Neural cell (in vitro differentiated cells): ENCODE measurements at regions not wholly inside any gene's neighbourhood (a gene's known extent, or its start where the extent isn't known, plus 50 kb on each side); places are given as distances from the start of the nearest gene placed in this dataset.

Experiments
- H2AFZ ChIP-seq: fragments of 200-600, 300-800 bp; sonication (generic), shearing (Covaris generic); 2 replicates; pipeline ENCODE4 v1.6.0; 2014; ENCODE audit warnings: low read depth, mild to moderate bottlenecking, antibody characterized with exemption, low read length, moderate library complexity
- H3F3A ChIP-seq: fragments of 200-600 bp; shearing (Covaris generic); 2 replicates; pipeline ENCODE4 v1.6.1; 2016; ENCODE audit warnings: mild to moderate bottlenecking, moderate library complexity, mixed read lengths, antibody characterized with exemption, low read length; ENCODE audit not compliant: insufficient read depth, poor library complexity, severe bottlenecking
- H3K27ac ChIP-seq: fragments of 200-600, 300-800 bp; sonication (generic), shearing (Covaris generic); 2 replicates; pipeline ENCODE4 v1.5.1; 2014; ENCODE audit warnings: mild to moderate bottlenecking, low read length, moderate library complexity
- H3K27me3 ChIP-seq: fragments of 300-800, 200-600 bp; sonication (generic), shearing (Covaris generic); 2 replicates; pipeline ENCODE4 v1.6.0; 2014; ENCODE audit warnings: mild to moderate bottlenecking, low read depth, low read length, moderate library complexity; ENCODE audit not compliant: insufficient read depth
- H3K36me3 ChIP-seq: fragments of 300-800, 200-600 bp; sonication (generic), shearing (Covaris generic); 2 replicates; pipeline ENCODE4 v1.5.1; 2014; ENCODE audit warnings: mild to moderate bottlenecking, antibody characterized with exemption, low read length, moderate library complexity; ENCODE audit not compliant: insufficient read depth
- H3K4me2 ChIP-seq: fragments of 300-800, 200-600 bp; sonication (generic), shearing (Covaris generic); 2 replicates; pipeline ENCODE4 v1.6.0; 2014; ENCODE audit warnings: mild to moderate bottlenecking, low read length
- H3K4me3 ChIP-seq: fragments of 300-800, 200-600 bp; sonication (generic), shearing (Covaris generic); 2 replicates; pipeline ENCODE4 v1.5.1; 2014; ENCODE audit warnings: mild to moderate bottlenecking, low read length, moderate library complexity
- H3K79me2 ChIP-seq: fragments of 200-600 bp; shearing (Covaris generic); replicated peaks from 2 replicates; pipeline ENCODE4 v1.6.0; 2014; ENCODE audit warnings: mild to moderate bottlenecking, low read length, moderate library complexity; ENCODE audit not compliant: insufficient read depth
- H3K9ac ChIP-seq: fragments of 300-800, 200-600 bp; sonication (generic), shearing (Covaris generic); 2 replicates; pipeline ENCODE4 v1.6.1; 2016; ENCODE audit warnings: mild to moderate bottlenecking, low read length, mixed read lengths
- H3K9me2 ChIP-seq: fragments of 200-600 bp; shearing (Covaris generic); 2 replicates; pipeline ENCODE4 v1.6.1; 2016; ENCODE audit warnings: mild to moderate bottlenecking, low read length, mixed read lengths; ENCODE audit not compliant: insufficient read depth
- H3K9me3 ChIP-seq: fragments of 200-600, 300-800 bp; sonication (generic), shearing (Covaris generic); 2 replicates; pipeline ENCODE4 v1.6.1; 2016; ENCODE audit warnings: mild to moderate bottlenecking, mixed run types, low read length, moderate library complexity, mixed read lengths
- H4K20me1 ChIP-seq: fragments of 200-600 bp; shearing (Covaris generic); 2 replicates; pipeline ENCODE4 v1.6.1; 2016; ENCODE audit warnings: mild to moderate bottlenecking, mixed run types; ENCODE audit not compliant: insufficient read depth
- EP300 ChIP-seq: fragments of 450-650 bp; conservative IDR thresholded peaks from 2 replicates; pipeline ENCODE4 v1.6.1; 2014; ENCODE audit warnings: antibody characterized with exemption, mild to moderate bottlenecking, moderate library complexity; ENCODE audit not compliant: poor library complexity, severe bottlenecking
- EZH2 ChIP-seq: fragments of 200-600, 300-800 bp; shearing (Covaris generic), sonication (generic); IDR thresholded peaks from 2 replicates; pipeline ENCODE4 v1.6.1; 2014; ENCODE audit warnings: antibody characterized with exemption, low read length, borderline replicate concordance, mild to moderate bottlenecking; ENCODE audit not compliant: insufficient read depth, poor library complexity, severe bottlenecking
- MXI1 ChIP-seq: fragments of 450-650 bp; conservative IDR thresholded peaks from 2 replicates; pipeline ENCODE4 v1.6.1; 2014; ENCODE audit warnings: antibody characterized with exemption, mild to moderate bottlenecking; ENCODE audit not compliant: poor library complexity, severe bottlenecking
- POLR2AphosphoS5 ChIP-seq: IDR thresholded peaks from 2 replicates; pipeline ENCODE4 v1.6.1; 2012
- RAD21 ChIP-seq: fragments of 450-650 bp; conservative IDR thresholded peaks from 2 replicates; pipeline ENCODE4 v1.6.1; 2014; ENCODE audit warnings: antibody characterized with exemption, mild to moderate bottlenecking, moderate library complexity
- SMC3 ChIP-seq: fragments of 450-650 bp; conservative IDR thresholded peaks from 2 replicates; pipeline ENCODE4 v1.6.1; 2014; ENCODE audit warnings: antibody characterized with exemption, mild to moderate bottlenecking, moderate library complexity; ENCODE audit not compliant: poor library complexity
- TAF1 ChIP-seq: IDR thresholded peaks from 2 replicates; pipeline ENCODE4 v1.6.1; 2012; ENCODE audit warnings: low read depth
- TF ChIP-seq, protein P1 (sequence below): IDR thresholded peaks from 2 replicates; pipeline ENCODE4 v1.6.1; 2012; ENCODE audit warnings: borderline replicate concordance
- TF ChIP-seq, protein P2 (sequence below): fragments of 450-650 bp; IDR thresholded peaks from 2 replicates; pipeline ENCODE4 v1.5.1; 2014; ENCODE audit warnings: antibody characterized with exemption, mild to moderate bottlenecking, moderate library complexity; ENCODE audit not compliant: poor library complexity, severe bottlenecking

DNA sequence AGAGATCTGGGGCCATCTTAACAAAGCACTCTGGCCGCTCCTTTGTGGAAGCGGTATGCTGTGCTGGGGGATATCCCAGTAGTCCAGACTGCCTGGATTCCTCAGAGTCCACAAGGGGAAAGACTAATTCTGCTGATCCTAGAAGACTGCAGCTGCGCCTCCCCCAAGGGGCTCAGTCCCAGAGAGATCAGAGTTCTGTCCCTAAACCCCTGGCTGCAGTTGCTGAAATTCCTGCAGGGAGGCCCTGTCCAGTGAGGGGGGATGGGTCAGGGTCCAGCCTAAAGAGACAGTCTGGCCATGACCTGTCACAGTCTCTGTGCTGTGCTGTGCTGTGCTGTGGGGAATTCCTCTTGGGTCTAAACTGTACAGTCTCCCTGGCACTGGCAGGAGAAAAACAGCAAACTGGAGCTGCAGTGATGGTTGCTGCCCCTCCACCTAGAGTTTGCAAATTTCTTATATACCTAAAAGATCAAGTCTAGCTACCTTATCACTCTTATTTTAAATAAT is 575.1 kb upstream of the UBE2E2 start:
- Histone ChIP-seq H3K79me2 (no peaks in the 10 kb centered on the region), H3K4me3 (no peak overlapping the region), H3K9ac (no peak overlapping the region), H3K27ac (no peak overlapping the region), H3K4me2 (no peak overlapping the region), H3F3A (no peaks in the 10 kb centered on the region), H3K9me2 (no peaks in the 10 kb centered on the region), H2AFZ (no peak overlapping the region), H3K9me3 (no peaks in the 10 kb centered on the region), H3K36me3 (no peaks in the 10 kb centered on the region), H3K27me3 (no peaks in the 10 kb centered on the region), H4K20me1 (no peaks in the 10 kb centered on the region)
- TF ChIP-seq POLR2AphosphoS5 (no peak), MXI1 (no peak), TAF1 (no peak), EP300 (no peak), EZH2 (no peak), SMC3 (no peak), RAD21 (no peak)
- TF ChIP-seq, protein P1, sequence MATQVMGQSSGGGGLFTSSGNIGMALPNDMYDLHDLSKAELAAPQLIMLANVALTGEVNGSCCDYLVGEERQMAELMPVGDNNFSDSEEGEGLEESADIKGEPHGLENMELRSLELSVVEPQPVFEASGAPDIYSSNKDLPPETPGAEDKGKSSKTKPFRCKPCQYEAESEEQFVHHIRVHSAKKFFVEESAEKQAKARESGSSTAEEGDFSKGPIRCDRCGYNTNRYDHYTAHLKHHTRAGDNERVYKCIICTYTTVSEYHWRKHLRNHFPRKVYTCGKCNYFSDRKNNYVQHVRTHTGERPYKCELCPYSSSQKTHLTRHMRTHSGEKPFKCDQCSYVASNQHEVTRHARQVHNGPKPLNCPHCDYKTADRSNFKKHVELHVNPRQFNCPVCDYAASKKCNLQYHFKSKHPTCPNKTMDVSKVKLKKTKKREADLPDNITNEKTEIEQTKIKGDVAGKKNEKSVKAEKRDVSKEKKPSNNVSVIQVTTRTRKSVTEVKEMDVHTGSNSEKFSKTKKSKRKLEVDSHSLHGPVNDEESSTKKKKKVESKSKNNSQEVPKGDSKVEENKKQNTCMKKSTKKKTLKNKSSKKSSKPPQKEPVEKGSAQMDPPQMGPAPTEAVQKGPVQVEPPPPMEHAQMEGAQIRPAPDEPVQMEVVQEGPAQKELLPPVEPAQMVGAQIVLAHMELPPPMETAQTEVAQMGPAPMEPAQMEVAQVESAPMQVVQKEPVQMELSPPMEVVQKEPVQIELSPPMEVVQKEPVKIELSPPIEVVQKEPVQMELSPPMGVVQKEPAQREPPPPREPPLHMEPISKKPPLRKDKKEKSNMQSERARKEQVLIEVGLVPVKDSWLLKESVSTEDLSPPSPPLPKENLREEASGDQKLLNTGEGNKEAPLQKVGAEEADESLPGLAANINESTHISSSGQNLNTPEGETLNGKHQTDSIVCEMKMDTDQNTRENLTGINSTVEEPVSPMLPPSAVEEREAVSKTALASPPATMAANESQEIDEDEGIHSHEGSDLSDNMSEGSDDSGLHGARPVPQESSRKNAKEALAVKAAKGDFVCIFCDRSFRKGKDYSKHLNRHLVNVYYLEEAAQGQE = no peak
- TF ChIP-seq, protein P2, sequence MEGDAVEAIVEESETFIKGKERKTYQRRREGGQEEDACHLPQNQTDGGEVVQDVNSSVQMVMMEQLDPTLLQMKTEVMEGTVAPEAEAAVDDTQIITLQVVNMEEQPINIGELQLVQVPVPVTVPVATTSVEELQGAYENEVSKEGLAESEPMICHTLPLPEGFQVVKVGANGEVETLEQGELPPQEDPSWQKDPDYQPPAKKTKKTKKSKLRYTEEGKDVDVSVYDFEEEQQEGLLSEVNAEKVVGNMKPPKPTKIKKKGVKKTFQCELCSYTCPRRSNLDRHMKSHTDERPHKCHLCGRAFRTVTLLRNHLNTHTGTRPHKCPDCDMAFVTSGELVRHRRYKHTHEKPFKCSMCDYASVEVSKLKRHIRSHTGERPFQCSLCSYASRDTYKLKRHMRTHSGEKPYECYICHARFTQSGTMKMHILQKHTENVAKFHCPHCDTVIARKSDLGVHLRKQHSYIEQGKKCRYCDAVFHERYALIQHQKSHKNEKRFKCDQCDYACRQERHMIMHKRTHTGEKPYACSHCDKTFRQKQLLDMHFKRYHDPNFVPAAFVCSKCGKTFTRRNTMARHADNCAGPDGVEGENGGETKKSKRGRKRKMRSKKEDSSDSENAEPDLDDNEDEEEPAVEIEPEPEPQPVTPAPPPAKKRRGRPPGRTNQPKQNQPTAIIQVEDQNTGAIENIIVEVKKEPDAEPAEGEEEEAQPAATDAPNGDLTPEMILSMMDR = no peak

DNA sequence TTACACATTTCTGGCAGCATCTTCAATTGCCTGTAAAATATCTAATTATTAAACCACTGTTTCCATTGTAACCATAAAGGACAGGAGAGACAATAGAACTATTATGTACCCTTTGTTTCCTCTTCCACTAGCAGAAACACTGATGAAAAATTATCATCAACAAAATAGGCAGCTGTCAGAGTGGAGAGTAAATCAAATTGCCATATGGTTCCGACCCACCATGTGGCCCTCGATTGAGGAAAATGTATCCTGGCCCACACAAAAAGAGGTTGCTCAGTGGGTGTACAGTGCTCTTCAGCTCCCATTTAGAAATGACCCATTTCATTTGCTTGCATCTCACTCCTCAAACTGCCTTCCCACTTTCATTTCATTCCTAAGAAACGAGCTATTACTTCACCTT is 570.6 kb upstream of the UBE2E2 start:
- Histone ChIP-seq H3K4me2 (no peak overlapping the region), H3K9me2 (no peaks in the 10 kb centered on the region), H3K9me3 (no peaks in the 10 kb centered on the region), H3F3A (no peaks in the 10 kb centered on the region), H3K9ac (no peak overlapping the region), H3K4me3 (no peak overlapping the region), H3K36me3 (no peaks in the 10 kb centered on the region), H4K20me1 (no peaks in the 10 kb centered on the region), H3K27ac (no peak overlapping the region), H3K79me2 (no peaks in the 10 kb centered on the region), H2AFZ (no peak overlapping the region), H3K27me3 (no peaks in the 10 kb centered on the region)
- TF ChIP-seq POLR2AphosphoS5 (no peak), EZH2 (no peak), TAF1 (no peak), SMC3 (no peak), MXI1 (no peak), RAD21 (no peak), EP300 (no peak)
- TF ChIP-seq, protein P2 = no peak
- TF ChIP-seq, protein P1 = no peak
